DND-41 (cell line): ENCODE measurements at regions not wholly inside any gene's neighbourhood (a gene's known extent, or its start where the extent isn't known, plus 50 kb on each side); places are given as distances from the start of the nearest gene placed in this dataset.

Source experiments
- ATAC-seq: fragments of 200-7000 bp; cut with Tn5 transposase; 3 replicates; pipeline ENCODE4 v1.9.1; 2021; ENCODE audit warnings: low read depth; ENCODE audit not compliant: insufficient read depth
- DNase-seq: peaks from one replicate; pipeline ENCODE4 v3.0.0-alpha.2; 2020
- H2AFZ ChIP-seq: 2 replicates; pipeline ENCODE4 v1.6.0; 2012; ENCODE audit warnings: low read depth, low read length
- H3K27ac ChIP-seq: 2 replicates; pipeline ENCODE4 v1.5.1; 2012; ENCODE audit warnings: low read length, inconsistent platforms
- H3K27me3 ChIP-seq: fragments of 200-600 bp; sonication (generic); 2 replicates; pipeline ENCODE4 v1.6.0; 2012; ENCODE audit warnings: low read length, mild to moderate bottlenecking, inconsistent platforms; ENCODE audit not compliant: insufficient read depth, poor library complexity
- H3K36me3 ChIP-seq: 2 replicates; pipeline ENCODE4 v1.5.1; 2012; ENCODE audit warnings: low read length, inconsistent platforms; ENCODE audit not compliant: insufficient read depth
- H3K4me1 ChIP-seq: 2 replicates; pipeline ENCODE4 v1.5.1; 2012; ENCODE audit warnings: mild to moderate bottlenecking, low read length; ENCODE audit not compliant: insufficient read depth
- H3K4me2 ChIP-seq: 2 replicates; pipeline ENCODE4 v1.6.0; 2012; ENCODE audit warnings: mild to moderate bottlenecking, moderate library complexity, low read length, inconsistent platforms; ENCODE audit not compliant: insufficient read depth
- H3K4me3 ChIP-seq, 2 experiments: fragments of 200-600 bp in 1 of 2; shearing (Covaris generic) in 1 of 2; 2 replicates each; pipeline ENCODE4 v1.5.1; 2012 to 2016; ENCODE audit warnings: inconsistent platforms in 2 of 2, low read length in 2 of 2, mild to moderate bottlenecking in 2 of 2, low read depth in 1 of 2, moderate library complexity in 1 of 2
- H3K79me2 ChIP-seq: 2 replicates; pipeline ENCODE4 v1.6.0; 2012; ENCODE audit warnings: low read length, inconsistent platforms; ENCODE audit not compliant: insufficient read depth
- H3K9ac ChIP-seq: 2 replicates; pipeline ENCODE4 v1.6.0; 2012; ENCODE audit warnings: low read depth, mild to moderate bottlenecking, inconsistent platforms, low read length, moderate library complexity
- H3K9me3 ChIP-seq: 2 replicates; pipeline ENCODE4 v1.5.1; 2012; ENCODE audit warnings: low read length, moderate library complexity, mild to moderate bottlenecking, inconsistent platforms; ENCODE audit not compliant: insufficient read depth, severe bottlenecking
- H4K20me1 ChIP-seq: 2 replicates; pipeline ENCODE4 v1.6.0; 2012; ENCODE audit warnings: low read length; ENCODE audit not compliant: insufficient read depth
- CTCF ChIP-seq: IDR thresholded peaks from 2 replicates; pipeline ENCODE4 v1.5.1; 2012; ENCODE audit warnings: borderline replicate concordance, low read length, moderate library complexity, mild to moderate bottlenecking; ENCODE audit not compliant: poor library complexity, severe bottlenecking; ENCODE audit errors: extremely low read depth
- EZH2 ChIP-seq: IDR thresholded peaks from 3 replicates; pipeline ENCODE4 v1.6.1; 2012; ENCODE audit warnings: borderline replicate concordance, low read depth, mild to moderate bottlenecking, moderate library complexity, low read length, inconsistent platforms; ENCODE audit not compliant: severe bottlenecking

- H3K4me2 ChIP-seq: no peak overlapping the region
- H3K27me3 ChIP-seq: no peaks in the 10 kb centered on the region
- no peak overlapping the region for H2AFZ ChIP-seq
- H3K9ac ChIP-seq: no peak overlapping the region
- H3K36me3 ChIP-seq: no peaks in the 10 kb centered on the region
- TF ChIP-seq EZH2 (no peak), CTCF (no peak)
- no peaks in the 10 kb centered on the region for H4K20me1 ChIP-seq
- H3K9me3 ChIP-seq: no peaks in the 10 kb centered on the region
- H3K27ac ChIP-seq: no peak overlapping the region
- no peaks in the 10 kb centered on the region for H3K4me1 ChIP-seq
- no peak overlapping the region for H3K4me3 ChIP-seq
- ATAC-seq (no peak), DNase-seq (no peak)
- H3K79me2 ChIP-seq: no peaks in the 10 kb centered on the region
These were observed 658.4 kb downstream of the EFNA5 start for GRCh38 chr5:107012371-107012770.

- H3K4me1 ChIP-seq: no peaks in the 10 kb centered on the region
- DNase-seq (no peak), ATAC-seq (no peak)
- no peak overlapping the region for H3K9ac ChIP-seq
- no peak overlapping the region for H3K27ac ChIP-seq
- no peaks in the 10 kb centered on the region for H3K79me2 ChIP-seq
- no peak overlapping the region for H3K4me3 ChIP-seq
- H3K36me3 ChIP-seq: no peaks in the 10 kb centered on the region
- no peaks in the 10 kb centered on the region for H3K9me3 ChIP-seq
- TF ChIP-seq EZH2: no peak
- no peak for TF ChIP-seq CTCF
- H2AFZ ChIP-seq: no peak overlapping the region
- H3K27me3 ChIP-seq: no peaks in the 10 kb centered on the region
- no peaks in the 10 kb centered on the region for H4K20me1 ChIP-seq
- no peak overlapping the region for H3K4me2 ChIP-seq
These were observed 659.1 kb downstream of the EFNA5 start for GRCh38 chr5:107011605-107012004.

- Histone ChIP-seq H3K27me3 (no peaks in the 10 kb centered on the region), H3K4me2 (no peak overlapping the region), H3K4me1 (no peaks in the 10 kb centered on the region), H4K20me1 (no peaks in the 10 kb centered on the region), H3K79me2 (no peaks in the 10 kb centered on the region), H3K9ac (no peak overlapping the region), H3K9me3 (no peaks in the 10 kb centered on the region), H3K27ac (no peak overlapping the region), H2AFZ (no peak overlapping the region), H3K4me3 (no peak overlapping the region), H3K36me3 (no peaks in the 10 kb centered on the region)
- DNase-seq (no peak), ATAC-seq (no peak)
- no peak for TF ChIP-seq CTCF
- no peak for TF ChIP-seq EZH2
These were observed 660.7 kb downstream of the EFNA5 start for GRCh38 chr5:107010060-107010459.

GRCh38 chr5:107005653-107006052 is 665.1 kb downstream of the EFNA5 start:
- Histone ChIP-seq H3K27me3 (no peaks in the 10 kb centered on the region), H3K4me2 (no peak overlapping the region), H4K20me1 (no peaks in the 10 kb centered on the region), H3K9me3 (no peaks in the 10 kb centered on the region), H3K36me3 (no peaks in the 10 kb centered on the region), H2AFZ (no peak overlapping the region), H3K4me1 (no peaks in the 10 kb centered on the region), H3K27ac (no peak overlapping the region), H3K9ac (no peak overlapping the region), H3K79me2 (no peaks in the 10 kb centered on the region), H3K4me3 (no peak overlapping the region)
- TF ChIP-seq CTCF: no peak
- no peak for TF ChIP-seq EZH2
- ATAC-seq (no peak), DNase-seq (no peak)
